GM13977 (cell line): ENCODE measurements at regions not wholly inside any gene's neighbourhood (a gene's known extent, or its start where the extent isn't known, plus 50 kb on each side); places are given as distances from the start of the nearest gene placed in this dataset.

Experiments used
- DNase-seq: peaks from one replicate; pipeline ENCODE4 v3.0.0; 2012; ENCODE audit warnings: low spot score
- CTCF ChIP-seq: IDR thresholded peaks from 2 replicates; pipeline ENCODE4 v1.5.1; 2012; ENCODE audit warnings: mild to moderate bottlenecking, control low read depth; ENCODE audit not compliant: insufficient read depth; ENCODE audit errors: extremely low read depth, missing control alignments
- in situ Hi-C: fragments of 300-500 bp; cut with MboI; formaldehyde crosslinking; loops from one replicate; pipeline ENCODE4 v1.12.0; 2022; ENCODE audit warnings: low sequenced_read_pairs, low pct_unique_long_range_greater_than_20kb, mixed read lengths, inconsistent platforms; ENCODE audit not compliant: unreplicated experiment

- DNase-seq: no peak
- in situ Hi-C loops: no loop called here
- no peak for TF ChIP-seq CTCF
Observed at GRCh38 chr3:55352668-55353067, 134.4 kb downstream of the WNT5A start.

GRCh38 chr3:55349851-55350250 lies 137.3 kb downstream of the WNT5A start:
- in situ Hi-C loops: no loop called here
- TF ChIP-seq CTCF: no peak
- DNase-seq: no peak

- in situ Hi-C loops: no loop called here
- TF ChIP-seq CTCF: no peak
- DNase-seq: no peak
Observed at GRCh38 chr3:55343486-55344357, 143.4 kb downstream of the WNT5A start.

- no peak for TF ChIP-seq CTCF
- DNase-seq: no peak
- in situ Hi-C loops: no loop called here
Observed at GRCh38 chr3:55341502-55342031, 145.5 kb downstream of the WNT5A start.

- no peak for DNase-seq
- TF ChIP-seq CTCF: no peak
- in situ Hi-C loops: no loop called here
Observed at GRCh38 chr3:55339819-55340218, 147.3 kb downstream of the WNT5A start.

- TF ChIP-seq CTCF: no peak
- DNase-seq: no peak
- in situ Hi-C loops: no loop called here
Observed at GRCh38 chr3:55339390-55339789, 147.7 kb downstream of the WNT5A start.
